Neural cell (in vitro differentiated cells): ENCODE measurements at regions not wholly inside any gene's neighbourhood (a gene's known extent, or its start where the extent isn't known, plus 50 kb on each side); places are given as distances from the start of the nearest gene placed in this dataset.

Experiments
- H2AFZ ChIP-seq: fragments of 200-600, 300-800 bp; sonication (generic), shearing (Covaris generic); 2 replicates; pipeline ENCODE4 v1.6.0; 2014; ENCODE audit warnings: low read depth, mild to moderate bottlenecking, antibody characterized with exemption, low read length, moderate library complexity
- H3F3A ChIP-seq: fragments of 200-600 bp; shearing (Covaris generic); 2 replicates; pipeline ENCODE4 v1.6.1; 2016; ENCODE audit warnings: mild to moderate bottlenecking, moderate library complexity, mixed read lengths, antibody characterized with exemption, low read length; ENCODE audit not compliant: insufficient read depth, poor library complexity, severe bottlenecking
- H3K27ac ChIP-seq: fragments of 200-600, 300-800 bp; sonication (generic), shearing (Covaris generic); 2 replicates; pipeline ENCODE4 v1.5.1; 2014; ENCODE audit warnings: mild to moderate bottlenecking, low read length, moderate library complexity
- H3K27me3 ChIP-seq: fragments of 300-800, 200-600 bp; sonication (generic), shearing (Covaris generic); 2 replicates; pipeline ENCODE4 v1.6.0; 2014; ENCODE audit warnings: mild to moderate bottlenecking, low read depth, low read length, moderate library complexity; ENCODE audit not compliant: insufficient read depth
- H3K36me3 ChIP-seq: fragments of 300-800, 200-600 bp; sonication (generic), shearing (Covaris generic); 2 replicates; pipeline ENCODE4 v1.5.1; 2014; ENCODE audit warnings: mild to moderate bottlenecking, antibody characterized with exemption, low read length, moderate library complexity; ENCODE audit not compliant: insufficient read depth
- H3K4me2 ChIP-seq: fragments of 300-800, 200-600 bp; sonication (generic), shearing (Covaris generic); 2 replicates; pipeline ENCODE4 v1.6.0; 2014; ENCODE audit warnings: mild to moderate bottlenecking, low read length
- H3K4me3 ChIP-seq: fragments of 300-800, 200-600 bp; sonication (generic), shearing (Covaris generic); 2 replicates; pipeline ENCODE4 v1.5.1; 2014; ENCODE audit warnings: mild to moderate bottlenecking, low read length, moderate library complexity
- H3K79me2 ChIP-seq: fragments of 200-600 bp; shearing (Covaris generic); replicated peaks from 2 replicates; pipeline ENCODE4 v1.6.0; 2014; ENCODE audit warnings: mild to moderate bottlenecking, low read length, moderate library complexity; ENCODE audit not compliant: insufficient read depth
- H3K9ac ChIP-seq: fragments of 300-800, 200-600 bp; sonication (generic), shearing (Covaris generic); 2 replicates; pipeline ENCODE4 v1.6.1; 2016; ENCODE audit warnings: mild to moderate bottlenecking, low read length, mixed read lengths
- H3K9me2 ChIP-seq: fragments of 200-600 bp; shearing (Covaris generic); 2 replicates; pipeline ENCODE4 v1.6.1; 2016; ENCODE audit warnings: mild to moderate bottlenecking, low read length, mixed read lengths; ENCODE audit not compliant: insufficient read depth
- H3K9me3 ChIP-seq: fragments of 200-600, 300-800 bp; sonication (generic), shearing (Covaris generic); 2 replicates; pipeline ENCODE4 v1.6.1; 2016; ENCODE audit warnings: mild to moderate bottlenecking, mixed run types, low read length, moderate library complexity, mixed read lengths
- H4K20me1 ChIP-seq: fragments of 200-600 bp; shearing (Covaris generic); 2 replicates; pipeline ENCODE4 v1.6.1; 2016; ENCODE audit warnings: mild to moderate bottlenecking, mixed run types; ENCODE audit not compliant: insufficient read depth
- EP300 ChIP-seq: fragments of 450-650 bp; conservative IDR thresholded peaks from 2 replicates; pipeline ENCODE4 v1.6.1; 2014; ENCODE audit warnings: antibody characterized with exemption, mild to moderate bottlenecking, moderate library complexity; ENCODE audit not compliant: poor library complexity, severe bottlenecking
- EZH2 ChIP-seq: fragments of 200-600, 300-800 bp; shearing (Covaris generic), sonication (generic); IDR thresholded peaks from 2 replicates; pipeline ENCODE4 v1.6.1; 2014; ENCODE audit warnings: antibody characterized with exemption, low read length, borderline replicate concordance, mild to moderate bottlenecking; ENCODE audit not compliant: insufficient read depth, poor library complexity, severe bottlenecking
- MXI1 ChIP-seq: fragments of 450-650 bp; conservative IDR thresholded peaks from 2 replicates; pipeline ENCODE4 v1.6.1; 2014; ENCODE audit warnings: antibody characterized with exemption, mild to moderate bottlenecking; ENCODE audit not compliant: poor library complexity, severe bottlenecking
- POLR2AphosphoS5 ChIP-seq: IDR thresholded peaks from 2 replicates; pipeline ENCODE4 v1.6.1; 2012
- RAD21 ChIP-seq: fragments of 450-650 bp; conservative IDR thresholded peaks from 2 replicates; pipeline ENCODE4 v1.6.1; 2014; ENCODE audit warnings: antibody characterized with exemption, mild to moderate bottlenecking, moderate library complexity
- SMC3 ChIP-seq: fragments of 450-650 bp; conservative IDR thresholded peaks from 2 replicates; pipeline ENCODE4 v1.6.1; 2014; ENCODE audit warnings: antibody characterized with exemption, mild to moderate bottlenecking, moderate library complexity; ENCODE audit not compliant: poor library complexity
- TAF1 ChIP-seq: IDR thresholded peaks from 2 replicates; pipeline ENCODE4 v1.6.1; 2012; ENCODE audit warnings: low read depth
- TF ChIP-seq, protein P1 (sequence below): IDR thresholded peaks from 2 replicates; pipeline ENCODE4 v1.6.1; 2012; ENCODE audit warnings: borderline replicate concordance
- TF ChIP-seq, protein P2 (sequence below): fragments of 450-650 bp; IDR thresholded peaks from 2 replicates; pipeline ENCODE4 v1.5.1; 2014; ENCODE audit warnings: antibody characterized with exemption, mild to moderate bottlenecking, moderate library complexity; ENCODE audit not compliant: poor library complexity, severe bottlenecking

- Histone ChIP-seq H3K9me3 (no peaks in the 10 kb centered on the region), H3K36me3 (no peaks in the 10 kb centered on the region), H3K27me3 (no peaks in the 10 kb centered on the region), H3K4me2 (no peak overlapping the region), H3F3A (no peaks in the 10 kb centered on the region), H3K9me2 (no peaks in the 10 kb centered on the region), H2AFZ (no peak overlapping the region), H3K4me3 (no peak overlapping the region), H3K9ac (no peak overlapping the region), H3K27ac (no peak overlapping the region), H3K79me2 (no peaks in the 10 kb centered on the region), H4K20me1 (no peaks in the 10 kb centered on the region)
- TF ChIP-seq EZH2 (no peak), SMC3 (no peak), TAF1 (no peak), RAD21 (no peak), MXI1 (no peak), POLR2AphosphoS5 (no peak), EP300 (no peak)
- TF ChIP-seq, protein P1, sequence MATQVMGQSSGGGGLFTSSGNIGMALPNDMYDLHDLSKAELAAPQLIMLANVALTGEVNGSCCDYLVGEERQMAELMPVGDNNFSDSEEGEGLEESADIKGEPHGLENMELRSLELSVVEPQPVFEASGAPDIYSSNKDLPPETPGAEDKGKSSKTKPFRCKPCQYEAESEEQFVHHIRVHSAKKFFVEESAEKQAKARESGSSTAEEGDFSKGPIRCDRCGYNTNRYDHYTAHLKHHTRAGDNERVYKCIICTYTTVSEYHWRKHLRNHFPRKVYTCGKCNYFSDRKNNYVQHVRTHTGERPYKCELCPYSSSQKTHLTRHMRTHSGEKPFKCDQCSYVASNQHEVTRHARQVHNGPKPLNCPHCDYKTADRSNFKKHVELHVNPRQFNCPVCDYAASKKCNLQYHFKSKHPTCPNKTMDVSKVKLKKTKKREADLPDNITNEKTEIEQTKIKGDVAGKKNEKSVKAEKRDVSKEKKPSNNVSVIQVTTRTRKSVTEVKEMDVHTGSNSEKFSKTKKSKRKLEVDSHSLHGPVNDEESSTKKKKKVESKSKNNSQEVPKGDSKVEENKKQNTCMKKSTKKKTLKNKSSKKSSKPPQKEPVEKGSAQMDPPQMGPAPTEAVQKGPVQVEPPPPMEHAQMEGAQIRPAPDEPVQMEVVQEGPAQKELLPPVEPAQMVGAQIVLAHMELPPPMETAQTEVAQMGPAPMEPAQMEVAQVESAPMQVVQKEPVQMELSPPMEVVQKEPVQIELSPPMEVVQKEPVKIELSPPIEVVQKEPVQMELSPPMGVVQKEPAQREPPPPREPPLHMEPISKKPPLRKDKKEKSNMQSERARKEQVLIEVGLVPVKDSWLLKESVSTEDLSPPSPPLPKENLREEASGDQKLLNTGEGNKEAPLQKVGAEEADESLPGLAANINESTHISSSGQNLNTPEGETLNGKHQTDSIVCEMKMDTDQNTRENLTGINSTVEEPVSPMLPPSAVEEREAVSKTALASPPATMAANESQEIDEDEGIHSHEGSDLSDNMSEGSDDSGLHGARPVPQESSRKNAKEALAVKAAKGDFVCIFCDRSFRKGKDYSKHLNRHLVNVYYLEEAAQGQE: no peak
- TF ChIP-seq, protein P2, sequence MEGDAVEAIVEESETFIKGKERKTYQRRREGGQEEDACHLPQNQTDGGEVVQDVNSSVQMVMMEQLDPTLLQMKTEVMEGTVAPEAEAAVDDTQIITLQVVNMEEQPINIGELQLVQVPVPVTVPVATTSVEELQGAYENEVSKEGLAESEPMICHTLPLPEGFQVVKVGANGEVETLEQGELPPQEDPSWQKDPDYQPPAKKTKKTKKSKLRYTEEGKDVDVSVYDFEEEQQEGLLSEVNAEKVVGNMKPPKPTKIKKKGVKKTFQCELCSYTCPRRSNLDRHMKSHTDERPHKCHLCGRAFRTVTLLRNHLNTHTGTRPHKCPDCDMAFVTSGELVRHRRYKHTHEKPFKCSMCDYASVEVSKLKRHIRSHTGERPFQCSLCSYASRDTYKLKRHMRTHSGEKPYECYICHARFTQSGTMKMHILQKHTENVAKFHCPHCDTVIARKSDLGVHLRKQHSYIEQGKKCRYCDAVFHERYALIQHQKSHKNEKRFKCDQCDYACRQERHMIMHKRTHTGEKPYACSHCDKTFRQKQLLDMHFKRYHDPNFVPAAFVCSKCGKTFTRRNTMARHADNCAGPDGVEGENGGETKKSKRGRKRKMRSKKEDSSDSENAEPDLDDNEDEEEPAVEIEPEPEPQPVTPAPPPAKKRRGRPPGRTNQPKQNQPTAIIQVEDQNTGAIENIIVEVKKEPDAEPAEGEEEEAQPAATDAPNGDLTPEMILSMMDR: no peak
These were observed 227.0 kb downstream of the ADAMTS15 start for GRCh38 chr11:130675371-130675821.

DNA sequence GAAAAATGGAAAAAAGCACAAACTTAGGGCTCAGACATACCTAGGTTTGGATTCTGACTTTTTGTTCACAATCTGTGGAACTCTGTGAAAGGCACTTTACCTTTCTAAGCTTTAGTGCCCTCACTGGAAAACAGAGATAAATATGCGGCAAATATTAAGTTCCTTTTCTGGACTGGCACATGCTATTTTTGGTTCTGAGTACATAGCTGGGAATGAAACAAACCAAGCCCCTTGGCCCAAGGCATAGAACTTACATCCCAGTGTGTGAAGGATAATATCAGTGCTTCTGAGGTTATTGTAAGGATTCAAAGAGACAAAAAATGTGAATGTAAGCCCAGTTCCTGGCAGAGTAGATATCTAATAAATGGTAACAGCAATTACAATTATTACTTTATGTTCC lies 227.5 kb downstream of the ADAMTS15 start:
- Histone ChIP-seq H2AFZ (no peak overlapping the region), H3K4me2 (no peak overlapping the region), H3K79me2 (no peaks in the 10 kb centered on the region), H3K27me3 (no peaks in the 10 kb centered on the region), H3K9me2 (no peaks in the 10 kb centered on the region), H3K27ac (no peak overlapping the region), H3K4me3 (no peak overlapping the region), H3F3A (no peaks in the 10 kb centered on the region), H4K20me1 (no peaks in the 10 kb centered on the region), H3K9me3 (no peaks in the 10 kb centered on the region), H3K36me3 (no peaks in the 10 kb centered on the region), H3K9ac (no peak overlapping the region)
- TF ChIP-seq, protein P2: no peak
- TF ChIP-seq EZH2 (no peak), EP300 (no peak), SMC3 (no peak), TAF1 (no peak), POLR2AphosphoS5 (no peak), MXI1 (no peak), RAD21 (no peak)
- TF ChIP-seq, protein P1: no peak
